Motor neuron (in vitro differentiated cells): ENCODE measurements at regions not wholly inside any gene's neighbourhood (a gene's known extent, or its start where the extent isn't known, plus 50 kb on each side); places are given as distances from the start of the nearest gene placed in this dataset.

Experiments used
- ATAC-seq, 8 experiments: fragments of 200-7000 bp; cut with Tn5 transposase; replicated peaks in 6 of 8; 2 replicates each; pipeline ENCODE4 v1.8.0; 2021; ENCODE audit warnings: mild to moderate bottlenecking in 8 of 8, moderate library complexity in 8 of 8
- H3K27ac ChIP-seq, 2 donors: fragments of 250-450 bp; sonication (Bioruptor Pico); 2 replicates each; pipeline ENCODE4 v1.9.0; 2021; ENCODE audit warnings: antibody characterized with exemption in 2 of 2, mild to moderate bottlenecking in 2 of 2, moderate library complexity in 1 of 2
- H3K4me1 ChIP-seq, 2 donors: fragments of 250-450 bp; sonication (Bioruptor Pico); replicated peaks in 1 of 2; 2 replicates each; pipeline ENCODE4 v1.6.1; 2021; ENCODE audit warnings: antibody characterized with exemption in 2 of 2, mild to moderate bottlenecking in 2 of 2, moderate library complexity in 1 of 2
- H3K4me3 ChIP-seq, 5 donors: fragments of 250-450 bp; sonication (Bioruptor Pico); 2 replicates each; pipeline ENCODE4 v1.9.0; 2021; ENCODE audit warnings: antibody characterized with exemption in 5 of 5, mild to moderate bottlenecking in 5 of 5, moderate library complexity in 4 of 5
- WGBS, 10 experiments: fragments of 450-650 bp; shearing (Covaris generic); methylation state at CpG; one replicate each; pipeline ENCODE4 v1.0.0; 2022; 5-methylcytosine and 5-hydroxymethylcytosine counted together
- in situ Hi-C, 9 experiments: fragments of 400-800 bp; cut with MboI; loops; one replicate each; pipeline ENCODE4 v1.15.0; 2021; ENCODE audit warnings: low sequenced_read_pairs in 9 of 9, low pct_unique_long_range_greater_than_20kb in 2 of 9; ENCODE audit not compliant: unreplicated experiment in 9 of 9

GRCh38 chr11:8839306-8839956, 71.6 kb upstream of the AKIP1 start:
- Histone ChIP-seq H3K27ac (no peak overlapping the region), H3K4me1 (peaks cover 10 to 13% of the 10 kb centered on the region in 2 donors), H3K4me3 (no peak overlapping the region)
- in situ Hi-C loops = no loop called here
- peak in 3 of 8 experiments; percentile 9 to 22 (median 11) for ATAC-seq
- WGBS, 10 experiments = 0 to 100% (median 0%) methylated on average over 1 of the region's 1 CpG; no CpG with 5 or more reads in 5 of the 10 experiments

GRCh38 chr11:8839957-8840945, 70.7 kb upstream of the AKIP1 start:
- peak; percentile 49 to 85 (median 68) for ATAC-seq
- Histone ChIP-seq H3K27ac (no peak overlapping the region), H3K4me3 (no peak overlapping the region), H3K4me1 (peaks cover 10 to 13% of the 10 kb centered on the region in 2 donors)
- in situ Hi-C loops = no loop called here
- 26 to 100% (median 40%) methylated on average over 1 to 6 of the region's 8 CpGs; no CpG with 5 or more reads in 1 of the 10 experiments for WGBS, 10 experiments

- Histone ChIP-seq H3K4me3 (no peak overlapping the region), H3K4me1 (peaks cover 10 to 13% of the 10 kb centered on the region in 2 donors), H3K27ac (no peak overlapping the region)
- in situ Hi-C loops = no loop called here
- WGBS, 10 experiments = 42 to 100% (median 94%) methylated on average over 1 to 7 of the region's 7 CpGs
- ATAC-seq = no peak
Observed at GRCh38 chr11:8841899-8842298, 69.1 kb upstream of the AKIP1 start.

- in situ Hi-C loops = no loop called here
- no peak overlapping the region for H3K4me3 ChIP-seq
- no peak for ATAC-seq
- WGBS, 10 experiments = 88 to 100% (median 100%) methylated on average over 1 to 2 of the region's 2 CpGs; no CpG with 5 or more reads in 4 of the 10 experiments
- peaks cover 0 to 2% of the 10 kb centered on the region in 2 donors for H3K4me1 ChIP-seq
- H3K27ac ChIP-seq = no peak overlapping the region
Observed at GRCh38 chr11:8858808-8859207, 52.2 kb upstream of the AKIP1 start.
